Fibroblast of lung (primary cell): ENCODE measurements at regions not wholly inside any gene's neighbourhood (a gene's known extent, or its start where the extent isn't known, plus 50 kb on each side); places are given as distances from the start of the nearest gene placed in this dataset.

Experiments used
- EZH2 ChIP-seq: IDR thresholded peaks from 2 replicates; pipeline ENCODE4 v1.5.1; 2012; ENCODE audit warnings: low read length, control low read depth, mild to moderate bottlenecking; ENCODE audit errors: missing control alignments
- TF ChIP-seq, protein P1 (sequence below), 2 donors: IDR thresholded peaks in 1 of 2; conservative IDR thresholded peaks in 1 of 2; 1 replicate in 1 of 2; 2 replicates in 1 of 2; pipeline ENCODE4 v1.5.1; 2011 to 2012; ENCODE audit warnings: low read length in 2 of 2, control low read depth in 1 of 2, inconsistent platforms in 1 of 2, low read depth in 1 of 2, mild to moderate bottlenecking in 1 of 2

DNA sequence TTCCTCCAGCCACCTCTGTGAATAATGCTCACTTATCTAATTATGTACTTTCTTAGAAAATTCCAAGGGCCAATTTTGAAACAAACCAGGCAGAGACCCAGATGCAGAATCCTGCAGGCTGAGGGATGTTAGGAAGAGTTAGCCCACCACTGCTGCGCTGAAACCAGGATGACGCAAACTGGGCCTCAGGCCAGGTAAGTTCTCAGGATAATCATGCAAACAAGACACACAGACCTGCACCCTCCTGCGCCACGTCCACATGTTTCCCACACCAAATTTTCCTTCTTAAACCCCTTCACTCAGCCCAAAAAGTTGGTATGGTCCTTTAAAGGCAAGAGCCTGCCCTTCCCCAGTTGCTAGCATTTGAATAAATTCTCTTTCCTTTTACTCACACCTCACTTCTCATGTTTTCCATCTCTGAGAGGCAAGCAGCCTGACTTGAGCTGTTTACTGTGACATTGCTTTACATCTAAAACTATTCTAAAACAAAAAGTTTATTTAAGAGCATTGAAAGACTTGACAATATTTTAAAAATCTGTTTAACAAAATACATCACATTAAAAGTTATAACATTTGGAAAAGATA is 887.1 kb downstream of the LRRIQ3 start:
- TF ChIP-seq, protein P1, sequence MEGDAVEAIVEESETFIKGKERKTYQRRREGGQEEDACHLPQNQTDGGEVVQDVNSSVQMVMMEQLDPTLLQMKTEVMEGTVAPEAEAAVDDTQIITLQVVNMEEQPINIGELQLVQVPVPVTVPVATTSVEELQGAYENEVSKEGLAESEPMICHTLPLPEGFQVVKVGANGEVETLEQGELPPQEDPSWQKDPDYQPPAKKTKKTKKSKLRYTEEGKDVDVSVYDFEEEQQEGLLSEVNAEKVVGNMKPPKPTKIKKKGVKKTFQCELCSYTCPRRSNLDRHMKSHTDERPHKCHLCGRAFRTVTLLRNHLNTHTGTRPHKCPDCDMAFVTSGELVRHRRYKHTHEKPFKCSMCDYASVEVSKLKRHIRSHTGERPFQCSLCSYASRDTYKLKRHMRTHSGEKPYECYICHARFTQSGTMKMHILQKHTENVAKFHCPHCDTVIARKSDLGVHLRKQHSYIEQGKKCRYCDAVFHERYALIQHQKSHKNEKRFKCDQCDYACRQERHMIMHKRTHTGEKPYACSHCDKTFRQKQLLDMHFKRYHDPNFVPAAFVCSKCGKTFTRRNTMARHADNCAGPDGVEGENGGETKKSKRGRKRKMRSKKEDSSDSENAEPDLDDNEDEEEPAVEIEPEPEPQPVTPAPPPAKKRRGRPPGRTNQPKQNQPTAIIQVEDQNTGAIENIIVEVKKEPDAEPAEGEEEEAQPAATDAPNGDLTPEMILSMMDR (conservative IDR thresholded peaks at IDR 0.05 in 1 of 2, IDR thresholded peaks at IDR 0.05 in 1 of 2; ENCODE audit: low read depth in 1 of 2, low read length in 2 of 2), result no peak
- TF ChIP-seq EZH2, result no peak
